Stimulated activated CD8-positive, alpha-beta memory T cell treated with anti-CD3 and anti-CD28 coated beads, Interleukin-7, amount 100 ng/mL, for 48 hours (primary cell): ENCODE measurements at regions not wholly inside any gene's neighbourhood (a gene's known extent, or its start where the extent isn't known, plus 50 kb on each side); places are given as distances from the start of the nearest gene placed in this dataset.
"Not testable (repeated sequence)": the region's sequence is repeated elsewhere in the genome, so short reads cannot be mapped to it uniquely, and the experiment has no call there.

ENCODE experiments used
- DNase-seq, 2 donors: peaks; one replicate each; pipeline ENCODE4 v3.0.0-alpha.2; 2020; ENCODE audit warnings: low read depth in 1 of 2; ENCODE audit errors: extremely low read depth in 1 of 2

GRCh38 chr5:124957063-124957462, 210.6 kb upstream of the ZNF608 start:
- no peak for DNase-seq

DNA sequence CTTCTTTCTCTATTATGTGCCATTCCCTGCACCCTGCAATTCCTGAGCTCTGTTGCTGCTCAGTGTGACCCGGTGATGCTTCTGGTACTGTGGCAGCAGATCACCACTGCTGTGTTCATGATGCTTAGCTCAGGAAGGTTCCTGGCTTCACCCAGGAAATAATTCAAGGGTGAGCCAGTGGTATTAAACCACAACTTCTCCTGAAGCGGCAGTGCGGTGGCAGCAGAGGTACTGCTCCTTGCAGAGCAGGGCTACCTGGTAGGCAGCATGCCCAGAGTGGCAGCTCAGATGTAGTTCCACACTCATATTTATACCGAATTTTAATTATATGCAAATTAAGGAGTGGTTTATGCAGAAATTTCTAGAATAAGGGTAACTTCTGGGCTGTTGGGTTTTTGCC, 213.8 kb upstream of the ZNF608 start:
- DNase-seq: no peak

DNA sequence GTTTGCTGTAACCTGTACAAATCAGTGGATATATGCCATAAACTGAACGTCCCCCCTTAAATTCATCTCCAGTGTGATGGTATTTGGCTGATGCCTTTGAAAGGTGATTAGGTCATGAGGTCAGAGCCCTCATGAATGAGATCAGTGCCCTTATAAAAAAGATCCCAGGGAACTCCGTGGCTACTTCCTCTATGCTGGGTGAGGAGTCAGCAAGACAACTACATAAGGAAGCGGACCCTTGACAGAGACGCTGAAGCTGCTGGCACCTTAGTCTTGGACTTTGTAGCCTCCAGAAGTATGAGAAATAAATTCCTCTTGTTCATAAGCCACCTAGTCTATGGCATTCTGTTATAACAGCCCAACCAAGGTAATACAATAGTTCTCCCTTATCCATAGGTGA, 215.1 kb upstream of the ZNF608 start:
- no peak for DNase-seq

DNA sequence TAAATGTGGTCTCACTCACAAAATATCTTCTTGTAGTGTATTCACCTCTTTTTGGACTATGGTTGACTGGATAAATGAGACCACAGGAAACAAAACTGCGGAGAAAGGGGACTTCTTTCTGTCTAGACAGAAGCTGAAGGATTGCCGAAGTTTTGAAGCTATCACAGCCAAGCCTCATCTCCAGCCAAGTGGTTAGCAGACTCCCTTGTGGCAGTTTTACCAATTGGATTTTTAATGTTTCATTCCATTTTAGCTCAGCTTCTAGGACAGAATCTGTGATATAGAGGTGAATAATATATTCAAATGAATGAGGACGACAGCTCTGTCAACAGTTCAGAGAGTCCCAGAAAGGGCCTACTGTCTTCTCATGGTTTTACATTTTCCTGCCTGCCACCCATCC, 215.7 kb upstream of the ZNF608 start:
- DNase-seq: no peak

DNA sequence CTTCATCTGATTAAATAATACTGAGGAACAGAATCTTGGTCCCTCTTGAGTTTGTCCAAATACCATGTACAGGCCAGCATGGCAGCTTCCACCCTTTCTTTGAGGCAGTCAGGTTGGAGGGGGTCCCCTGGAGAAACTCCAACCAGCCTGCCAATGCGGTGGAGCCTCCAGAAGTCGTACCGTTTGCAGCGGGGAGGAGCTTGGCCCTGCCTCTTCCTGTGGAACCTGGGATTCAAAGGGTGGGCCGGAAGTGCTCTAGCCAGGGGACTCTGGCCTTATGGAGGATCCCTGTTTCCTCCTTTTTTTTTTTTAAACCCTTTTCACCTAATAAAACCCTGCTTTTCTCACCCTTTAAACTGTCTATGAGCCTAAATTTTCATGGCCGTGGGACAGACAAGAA, 216.3 kb upstream of the ZNF608 start:
- no peak for DNase-seq

DNA sequence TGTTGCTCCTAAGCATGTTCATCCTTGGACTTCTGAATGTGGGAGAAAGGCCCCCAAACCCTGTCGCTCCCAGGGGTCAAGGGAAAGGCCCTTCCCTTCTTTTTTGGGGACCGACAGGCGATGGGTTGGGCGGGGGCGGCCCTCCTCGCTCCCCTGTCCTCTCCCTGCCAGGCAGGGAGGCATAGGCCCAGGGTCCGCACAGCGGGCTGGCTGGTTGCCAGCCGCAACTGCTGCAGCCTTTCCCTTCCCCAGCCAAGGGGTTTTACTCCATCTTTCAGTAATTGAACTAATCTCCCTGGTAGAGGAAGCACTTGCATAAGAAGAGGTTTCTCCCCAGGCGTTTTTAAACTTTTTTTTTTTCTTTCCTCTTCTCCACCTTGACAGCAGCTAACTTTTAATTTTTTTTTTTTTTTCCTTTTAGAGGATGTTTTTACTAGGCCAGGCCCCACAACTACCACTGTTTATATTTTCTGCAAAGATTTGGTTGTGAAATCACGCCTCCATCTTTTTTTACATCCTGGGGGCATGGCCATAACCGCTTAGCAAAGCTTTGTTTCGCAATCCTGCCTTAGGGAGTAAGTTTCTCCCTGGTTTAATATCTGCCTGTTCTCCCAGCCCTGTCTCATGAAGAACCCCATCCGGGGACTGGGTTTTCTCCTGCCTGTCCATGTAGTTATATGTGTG, 216.9 kb upstream of the ZNF608 start:
- DNase-seq: no peak

DNA sequence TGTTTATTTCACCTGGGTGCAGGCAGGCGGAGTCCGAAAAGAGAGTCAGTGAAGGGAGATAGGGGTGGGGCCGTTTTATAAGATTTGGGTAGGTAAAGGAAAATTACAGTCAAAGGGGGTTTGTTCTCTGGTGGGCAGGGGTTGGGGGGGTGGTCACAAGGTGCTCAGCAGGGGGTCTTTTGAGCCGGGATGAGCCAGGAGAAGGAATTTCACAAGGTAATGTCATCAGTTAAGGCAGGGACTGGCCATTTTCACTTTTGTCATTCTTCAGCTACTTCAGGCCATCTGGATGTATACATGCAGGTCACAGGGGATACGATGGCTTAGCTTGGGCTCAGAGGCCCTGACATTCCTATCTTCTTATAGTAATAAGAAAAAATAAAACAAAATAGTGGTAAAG, 220.3 kb upstream of the ZNF608 start:
- not testable (repeated sequence) for DNase-seq

GRCh38 chr5:124970381-124970780, 223.9 kb upstream of the ZNF608 start:
- DNase-seq: not testable (repeated sequence)

DNA sequence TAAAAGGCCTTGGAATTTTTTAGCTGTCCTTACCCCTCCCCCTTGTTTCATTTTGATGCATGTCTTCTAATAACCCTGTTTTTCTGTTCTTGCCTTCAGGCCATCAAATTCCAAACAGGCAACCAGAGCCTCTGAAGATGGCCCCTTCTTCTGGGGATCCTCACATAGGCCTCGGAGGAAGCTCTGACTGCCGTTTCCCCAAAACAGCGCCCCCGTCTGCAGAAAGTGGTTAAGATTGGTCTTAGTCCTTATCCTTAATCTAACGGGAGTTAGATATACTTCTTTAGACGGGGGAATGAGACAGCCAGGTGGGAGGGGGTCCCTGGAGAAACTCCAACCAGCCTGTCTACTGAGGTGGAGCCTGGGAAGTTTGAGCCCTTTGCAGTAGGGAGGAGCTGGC, 226.3 kb upstream of the ZNF608 start:
- no peak for DNase-seq

DNA sequence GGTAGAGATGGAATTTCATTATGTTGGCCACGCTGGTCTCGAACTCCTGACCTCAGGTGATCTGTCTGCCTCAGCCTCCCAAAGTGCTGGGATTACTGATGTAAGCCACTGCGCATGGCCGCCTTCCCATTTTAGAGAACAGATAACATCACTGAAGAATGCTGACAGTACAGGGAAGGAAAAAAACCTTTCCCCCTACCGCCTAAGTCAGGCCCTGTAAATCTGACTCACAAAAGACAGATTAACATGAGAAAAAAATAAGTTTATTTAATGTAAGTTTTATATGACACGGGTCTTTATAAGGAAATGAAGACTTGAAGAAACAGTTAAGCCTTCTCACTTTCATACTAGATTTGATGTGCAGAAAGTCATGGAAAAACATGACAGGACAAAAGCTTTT, 227.2 kb upstream of the ZNF608 start:
- no peak for DNase-seq

GRCh38 chr5:124976086-124976485, 229.6 kb upstream of the ZNF608 start:
- no peak for DNase-seq

- DNase-seq: no peak
Measured at GRCh38 chr5:124979251-124979650, 232.8 kb upstream of the ZNF608 start.

DNA sequence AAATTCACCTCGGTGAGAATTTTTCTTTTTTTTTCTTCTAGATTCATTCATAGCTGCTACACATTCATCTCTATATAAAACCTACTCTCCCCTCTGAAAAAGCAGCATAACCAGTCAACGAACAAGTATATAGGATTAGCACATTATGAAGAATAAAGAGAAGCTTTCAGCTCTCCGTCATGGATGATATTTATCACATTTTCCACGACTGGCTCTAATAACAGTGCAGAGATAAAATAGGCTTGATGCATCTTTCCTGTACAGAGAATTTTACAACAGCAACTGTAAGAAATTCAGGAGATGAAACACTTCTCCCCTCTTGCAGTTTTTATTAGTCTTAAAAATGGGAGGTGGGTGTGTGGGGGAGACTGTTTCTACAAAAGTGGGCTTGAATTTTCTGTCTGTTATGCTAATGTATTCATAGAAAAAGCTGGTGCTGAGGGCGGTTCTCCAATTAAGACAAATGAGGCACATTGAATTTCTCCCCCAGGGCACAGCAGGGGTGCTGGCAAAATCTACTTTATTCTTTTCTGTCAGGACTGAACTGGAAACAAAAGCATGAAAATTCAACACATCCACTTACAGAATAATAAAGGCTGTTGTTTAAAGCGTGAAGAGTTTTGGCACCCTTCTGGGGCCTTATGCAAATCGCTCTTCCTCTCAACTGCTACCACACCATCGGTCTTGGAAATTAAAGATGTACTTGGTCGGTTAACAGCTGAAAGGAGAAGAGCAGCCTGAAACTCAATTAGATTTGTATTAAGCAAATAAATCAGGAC, 233.9 kb upstream of the ZNF608 start:
- DNase-seq: no peak

DNA sequence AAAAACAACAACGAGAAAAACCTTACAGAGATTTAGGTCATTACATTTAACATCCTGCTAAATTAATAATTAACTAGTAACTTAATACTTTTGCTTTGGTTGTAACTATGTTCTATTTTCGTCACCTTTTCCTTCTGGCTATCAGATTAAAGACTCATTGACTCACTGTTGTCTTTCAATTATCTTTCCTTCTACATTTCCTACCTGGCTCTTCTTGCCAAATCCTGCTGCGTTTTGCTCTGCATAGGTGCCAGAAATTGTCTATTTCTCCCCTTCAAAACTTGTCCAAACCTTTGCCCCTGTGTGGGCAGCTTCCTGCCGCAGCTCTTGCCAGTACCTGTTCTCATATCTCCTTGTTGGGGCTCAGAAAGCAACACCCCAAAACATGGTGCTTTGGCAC, 235.5 kb upstream of the ZNF608 start:
- DNase-seq: no peak

DNA sequence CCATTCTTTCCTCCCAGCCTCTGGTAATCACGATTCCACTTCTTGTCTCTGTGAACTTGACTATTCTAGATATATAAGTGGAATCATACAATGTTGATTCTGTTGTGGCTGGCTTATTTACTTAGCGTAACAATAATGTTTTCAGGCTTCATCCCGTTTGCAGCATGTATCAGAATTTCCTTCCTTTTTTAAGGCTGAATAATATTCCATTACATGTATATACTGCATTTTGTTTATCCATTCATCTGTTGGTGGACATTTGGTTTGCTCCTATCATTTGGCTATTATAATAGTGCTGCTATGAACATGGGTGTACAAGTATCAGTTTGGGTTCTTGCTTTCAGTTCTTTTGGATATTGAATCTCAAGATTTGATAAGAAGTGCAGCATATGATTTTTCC, 239.7 kb upstream of the ZNF608 start:
- DNase-seq: no peak

DNA sequence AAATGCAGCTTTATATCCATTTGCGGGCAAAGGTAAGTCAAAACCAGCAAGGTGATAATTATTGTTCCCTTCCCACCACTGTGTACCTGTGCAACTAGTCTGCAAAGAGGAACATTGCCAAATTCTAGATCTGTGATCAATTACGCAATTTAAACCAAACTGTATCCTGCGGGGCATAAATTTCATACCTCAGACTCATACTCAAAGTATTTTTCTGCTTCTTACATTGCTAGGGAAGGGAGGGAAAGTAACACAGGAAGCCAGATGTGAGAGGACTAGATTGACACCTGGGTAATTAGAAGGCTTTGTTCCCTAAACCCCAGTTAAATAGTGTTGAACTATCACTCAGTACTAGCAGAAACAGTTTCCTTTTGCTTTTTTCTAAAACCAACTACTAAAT, 240.2 kb upstream of the ZNF608 start:
- no peak for DNase-seq

DNA sequence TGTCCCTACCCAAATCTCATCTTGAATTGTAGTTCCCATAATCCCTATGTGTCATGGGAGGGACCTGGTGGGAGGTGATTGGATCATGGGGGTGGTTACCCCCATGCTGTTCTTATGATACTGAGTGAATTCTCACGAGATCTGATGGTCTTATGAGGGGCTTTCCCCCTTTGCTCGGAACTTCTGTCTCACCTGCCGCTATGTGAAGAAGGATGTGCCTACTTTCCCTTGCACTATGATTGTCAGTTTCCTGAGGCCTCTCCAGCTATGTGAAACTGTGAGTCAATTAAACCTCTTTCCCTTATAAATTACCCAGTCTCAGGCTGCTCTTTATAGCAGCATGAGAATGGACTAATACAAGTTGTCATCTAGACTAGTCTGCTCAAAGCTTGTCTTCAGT, 241.3 kb upstream of the ZNF608 start:
- DNase-seq: not testable (repeated sequence)

DNA sequence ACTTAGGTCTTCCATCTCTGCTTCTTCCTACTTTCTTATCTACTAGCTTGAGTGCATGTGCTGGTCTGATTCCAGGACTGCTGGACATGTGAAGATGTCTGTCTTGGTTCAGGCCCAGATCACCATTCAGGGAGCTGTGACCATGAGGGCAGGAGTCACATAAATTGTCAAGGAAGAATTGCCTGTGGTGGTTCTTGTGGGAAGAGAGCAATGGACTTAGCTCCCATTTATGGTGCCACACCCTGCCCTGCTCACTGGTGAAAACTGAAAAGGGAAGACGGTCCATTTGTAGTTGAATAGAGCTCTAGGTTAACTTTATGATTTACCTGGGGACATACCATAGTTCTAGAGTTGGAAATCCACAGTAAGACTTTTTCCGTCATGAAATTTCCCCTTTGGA, 244.3 kb upstream of the ZNF608 start:
- no peak for DNase-seq

- no peak for DNase-seq
Measured at GRCh38 chr5:124995421-124995820, 249.0 kb upstream of the ZNF608 start.

GRCh38 chr5:124996023-124996763, 249.8 kb upstream of the ZNF608 start:
- no peak for DNase-seq

- DNase-seq: no peak
Measured at GRCh38 chr5:124996764-124997077, 250.3 kb upstream of the ZNF608 start.
